Superior temporal gyrus (tissue), 1 donor: ENCODE measurements at regions not wholly inside any gene's neighbourhood (a gene's known extent, or its start where the extent isn't known, plus 50 kb on each side); places are given as distances from the start of the nearest gene placed in this dataset.
"Not testable (repeated sequence)": the region's sequence is repeated elsewhere in the genome, so short reads cannot be mapped to it uniquely, and the experiment has no call there.

Experiments used
- DNase-seq: peaks from one replicate; pipeline ENCODE4 v3.0.0-alpha.2; 2016; ENCODE audit errors: extremely low spot score

- DNase-seq = no peak
Measured at GRCh38 chr3:107942951-107943749, 147.7 kb downstream of the CD47 start.

- no peak for DNase-seq
Measured at GRCh38 chr3:107942244-107942643, 148.6 kb downstream of the CD47 start.

- no peak for DNase-seq
Measured at GRCh38 chr3:107939691-107940442, 151.0 kb downstream of the CD47 start.

GRCh38 chr3:107938143-107938542, 152.7 kb downstream of the CD47 start:
- DNase-seq = no peak

GRCh38 chr3:107934808-107935207, 156.0 kb downstream of the CD47 start:
- DNase-seq = no peak

GRCh38 chr3:107933450-107933849, 157.4 kb downstream of the CD47 start:
- no peak for DNase-seq

- DNase-seq = no peak
Measured at GRCh38 chr3:107931326-107931725, 159.5 kb downstream of the CD47 start.

- DNase-seq = no peak
Measured at GRCh38 chr3:107929088-107929487, 161.7 kb downstream of the CD47 start.

- DNase-seq = peak; percentile 79
Measured at GRCh38 chr3:107928084-107928445, 162.8 kb downstream of the CD47 start.

GRCh38 chr3:107927361-107928083, 163.3 kb downstream of the CD47 start:
- peak; percentile 95 for DNase-seq

- no peak for DNase-seq
Measured at GRCh38 chr3:107925851-107926250, 165.0 kb downstream of the CD47 start.

- no peak for DNase-seq
Measured at GRCh38 chr3:107921038-107921437, 169.8 kb downstream of the CD47 start.

- no peak for DNase-seq
Measured at GRCh38 chr3:107920538-107920937, 170.3 kb downstream of the CD47 start.

GRCh38 chr3:107919239-107919638, 171.6 kb downstream of the CD47 start:
- DNase-seq = no peak

- DNase-seq = no peak
Measured at GRCh38 chr3:107916171-107916570, 174.7 kb downstream of the CD47 start.

GRCh38 chr3:107915706-107916105, 175.1 kb downstream of the CD47 start:
- no peak for DNase-seq

- no peak for DNase-seq
Measured at GRCh38 chr3:107913701-107914100, 177.1 kb downstream of the CD47 start.

- DNase-seq = no peak
Measured at GRCh38 chr3:107911337-107912000, 179.4 kb downstream of the CD47 start.

GRCh38 chr3:107910713-107911259, 180.0 kb downstream of the CD47 start:
- no peak for DNase-seq

- DNase-seq = not testable (repeated sequence)
Measured at GRCh38 chr3:107909583-107909982, 181.2 kb downstream of the CD47 start.

GRCh38 chr3:107907996-107908395, 182.8 kb downstream of the CD47 start:
- DNase-seq = no peak
